Peyer's patch (tissue), 4 donors: ENCODE measurements at regions not wholly inside any gene's neighbourhood (a gene's known extent, or its start where the extent isn't known, plus 50 kb on each side); places are given as distances from the start of the nearest gene placed in this dataset.

ENCODE experiments used
- POLR2A ChIP-seq, 2 donors: fragments of 450-650 bp; IDR thresholded peaks; one replicate each; pipeline ENCODE4 v1.5.1; 2017; ENCODE audit warnings: antibody characterized with exemption in 2 of 2, mild to moderate bottlenecking in 2 of 2, moderate library complexity in 2 of 2
- TF ChIP-seq, protein P1 (sequence below), 6 experiments: fragments of 450-650 bp in 4 of 6; fragments of 200-600 bp in 2 of 6; sonication (generic) in 1 of 6; IDR thresholded peaks; one replicate each; pipeline ENCODE4 v1.5.1; 2017 to 2019; ENCODE audit warnings: antibody characterized with exemption in 6 of 6, mild to moderate bottlenecking in 3 of 6, moderate library complexity in 1 of 6

DNA sequence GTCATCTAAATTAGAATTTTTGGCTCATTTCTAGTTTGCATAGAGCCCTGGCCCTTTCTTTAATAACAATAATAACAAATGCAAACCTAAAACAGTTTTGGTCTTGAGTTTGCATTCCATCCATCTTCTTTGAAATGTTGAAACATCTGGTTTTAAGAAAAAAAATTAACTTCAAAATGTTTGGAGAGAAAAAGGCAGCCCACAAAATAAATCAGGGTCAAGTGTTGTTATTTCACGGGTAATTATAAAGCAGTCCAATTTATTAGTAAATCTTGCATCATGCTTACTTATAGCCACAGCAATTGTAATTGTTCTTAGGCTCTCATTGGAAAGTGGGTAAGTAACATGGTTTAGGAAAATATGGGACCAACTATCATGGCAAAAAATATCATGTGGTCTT lies 247.0 kb upstream of the MEF2C start:
- TF ChIP-seq, protein P1, sequence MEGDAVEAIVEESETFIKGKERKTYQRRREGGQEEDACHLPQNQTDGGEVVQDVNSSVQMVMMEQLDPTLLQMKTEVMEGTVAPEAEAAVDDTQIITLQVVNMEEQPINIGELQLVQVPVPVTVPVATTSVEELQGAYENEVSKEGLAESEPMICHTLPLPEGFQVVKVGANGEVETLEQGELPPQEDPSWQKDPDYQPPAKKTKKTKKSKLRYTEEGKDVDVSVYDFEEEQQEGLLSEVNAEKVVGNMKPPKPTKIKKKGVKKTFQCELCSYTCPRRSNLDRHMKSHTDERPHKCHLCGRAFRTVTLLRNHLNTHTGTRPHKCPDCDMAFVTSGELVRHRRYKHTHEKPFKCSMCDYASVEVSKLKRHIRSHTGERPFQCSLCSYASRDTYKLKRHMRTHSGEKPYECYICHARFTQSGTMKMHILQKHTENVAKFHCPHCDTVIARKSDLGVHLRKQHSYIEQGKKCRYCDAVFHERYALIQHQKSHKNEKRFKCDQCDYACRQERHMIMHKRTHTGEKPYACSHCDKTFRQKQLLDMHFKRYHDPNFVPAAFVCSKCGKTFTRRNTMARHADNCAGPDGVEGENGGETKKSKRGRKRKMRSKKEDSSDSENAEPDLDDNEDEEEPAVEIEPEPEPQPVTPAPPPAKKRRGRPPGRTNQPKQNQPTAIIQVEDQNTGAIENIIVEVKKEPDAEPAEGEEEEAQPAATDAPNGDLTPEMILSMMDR (IDR thresholded peaks at IDR 0.05) = no peak
- TF ChIP-seq POLR2A (IDR thresholded peaks at IDR 0.05) = no peak
